Mesenchymal stem cell (in vitro differentiated cells and primary cell): ENCODE measurements at regions not wholly inside any gene's neighbourhood (a gene's known extent, or its start where the extent isn't known, plus 50 kb on each side); places are given as distances from the start of the nearest gene placed in this dataset.
A peak's percentile ranks its signal among the peaks of the same experiment; 100 is the strongest.

Experiments used
- DNase-seq: peaks from one replicate; pipeline ENCODE4 v3.0.0-alpha.2; 2013
- H2AFZ ChIP-seq: one replicate; pipeline ENCODE4 v1.6.1; 2013; ENCODE audit warnings: low read depth, mild to moderate bottlenecking, control low read depth, inconsistent platforms, low read length, moderate library complexity
- H2AK5ac ChIP-seq: 2 replicates; pipeline ENCODE4 v1.6.1; 2013; ENCODE audit warnings: low read length, moderate library complexity, mild to moderate bottlenecking, inconsistent platforms; ENCODE audit not compliant: severe bottlenecking
- H2BK120ac ChIP-seq: one replicate; pipeline ENCODE4 v1.6.1; 2013; ENCODE audit warnings: low read depth, mild to moderate bottlenecking, inconsistent platforms, low read length, moderate library complexity
- H2BK12ac ChIP-seq, 2 experiments: one replicate each; pipeline ENCODE4 v1.6.1; 2013; ENCODE audit warnings: inconsistent platforms in 2 of 2, low read length in 2 of 2, mild to moderate bottlenecking in 2 of 2, moderate library complexity in 2 of 2, control low read depth in 1 of 2
- H2BK15ac ChIP-seq: one replicate; pipeline ENCODE4 v1.6.1; 2013; ENCODE audit warnings: mild to moderate bottlenecking, low read depth, inconsistent platforms; ENCODE audit not compliant: poor library complexity, severe bottlenecking
- H2BK5ac ChIP-seq: 2 replicates; pipeline ENCODE4 v1.6.1; 2013; ENCODE audit warnings: low read depth, mild to moderate bottlenecking, low read length, control low read depth, inconsistent platforms; ENCODE audit not compliant: poor library complexity, severe bottlenecking
- H3K14ac ChIP-seq, 2 experiments: one replicate each; pipeline ENCODE4 v1.6.1; 2013; ENCODE audit warnings: inconsistent platforms in 2 of 2, low read length in 2 of 2, control low read depth in 1 of 2, mild to moderate bottlenecking in 1 of 2, moderate library complexity in 1 of 2
- H3K18ac ChIP-seq, 2 experiments: one replicate each; pipeline ENCODE4 v1.6.1; 2013; ENCODE audit warnings: inconsistent platforms in 2 of 2, low read length in 2 of 2, control low read depth in 1 of 2, low read depth in 1 of 2, mild to moderate bottlenecking in 1 of 2
- H3K23ac ChIP-seq, 2 experiments: one replicate each; pipeline ENCODE4 v1.6.1; 2013; ENCODE audit warnings: inconsistent platforms in 2 of 2, low read length in 2 of 2, mild to moderate bottlenecking in 2 of 2, moderate library complexity in 2 of 2, control low read depth in 1 of 2
- H3K27ac ChIP-seq: 2 replicates; pipeline ENCODE4 v1.5.1; 2013; ENCODE audit warnings: mild to moderate bottlenecking, moderate library complexity, low read length, control low read depth, inconsistent platforms; ENCODE audit not compliant: poor library complexity, severe bottlenecking
- H3K27me3 ChIP-seq, 2 experiments: 2 replicates each; pipeline versions ENCODE4 v1.6.1 to v1.7.0; 2013; ENCODE audit warnings: low read length in 2 of 2, mild to moderate bottlenecking in 2 of 2, moderate library complexity in 2 of 2, control low read depth in 1 of 2, inconsistent platforms in 1 of 2; ENCODE audit not compliant: control insufficient read depth in 1 of 2, insufficient read depth in 1 of 2
- H3K36me3 ChIP-seq, 2 experiments: 2 replicates each; pipeline versions ENCODE4 v1.6.1 to v1.7.0; 2013; ENCODE audit warnings: low read length in 2 of 2, control low read depth in 1 of 2, inconsistent platforms in 1 of 2, low read depth in 1 of 2, mild to moderate bottlenecking in 1 of 2; ENCODE audit not compliant: insufficient read depth in 2 of 2, control insufficient read depth in 1 of 2
- H3K4ac ChIP-seq, 2 experiments: one replicate each; pipeline ENCODE4 v1.6.1; 2013; ENCODE audit warnings: inconsistent platforms in 2 of 2, low read length in 2 of 2, mild to moderate bottlenecking in 2 of 2, moderate library complexity in 2 of 2, control low read depth in 1 of 2, low read depth in 1 of 2
- H3K4me1 ChIP-seq: 2 replicates; pipeline ENCODE4 v1.6.1; 2013; ENCODE audit warnings: low read depth, low read length, control low read depth; ENCODE audit not compliant: control insufficient read depth, insufficient read depth
- H3K4me2 ChIP-seq: 2 replicates; pipeline ENCODE4 v1.6.1; 2013; ENCODE audit warnings: low read length, mild to moderate bottlenecking, inconsistent platforms; ENCODE audit not compliant: poor library complexity, severe bottlenecking
- H3K4me3 ChIP-seq, 2 experiments: 2 replicates each; pipeline versions ENCODE4 v1.5.1 to v1.7.0; 2013; ENCODE audit warnings: low read length in 2 of 2, mild to moderate bottlenecking in 2 of 2, control low read depth in 1 of 2, low read depth in 1 of 2; ENCODE audit not compliant: insufficient read depth in 1 of 2
- H3K79me1 ChIP-seq: replicated peaks from 2 replicates; pipeline ENCODE4 v1.6.1; 2013; ENCODE audit warnings: mild to moderate bottlenecking, control low read depth, low read length, inconsistent platforms; ENCODE audit not compliant: poor library complexity, severe bottlenecking
- H3K9ac ChIP-seq: 2 replicates; pipeline ENCODE4 v1.7.0; 2013; ENCODE audit warnings: mild to moderate bottlenecking, low read length, moderate library complexity
- H3K9me3 ChIP-seq: 2 replicates; pipeline ENCODE4 v1.7.0; 2013; ENCODE audit warnings: mild to moderate bottlenecking, low read length; ENCODE audit not compliant: control insufficient read depth
- H4K8ac ChIP-seq: one replicate; pipeline ENCODE4 v1.6.1; 2013; ENCODE audit warnings: inconsistent platforms, mild to moderate bottlenecking, low read length, moderate library complexity
- H4K91ac ChIP-seq: one replicate; pipeline ENCODE4 v1.6.1; 2013; ENCODE audit warnings: mild to moderate bottlenecking, low read length, inconsistent platforms
- WGBS: methylation state at CpG from one replicate; pipeline ENCODE4 v1.1.7; 2013; ENCODE audit warnings: mixed read lengths; 5-methylcytosine and 5-hydroxymethylcytosine counted together

DNA sequence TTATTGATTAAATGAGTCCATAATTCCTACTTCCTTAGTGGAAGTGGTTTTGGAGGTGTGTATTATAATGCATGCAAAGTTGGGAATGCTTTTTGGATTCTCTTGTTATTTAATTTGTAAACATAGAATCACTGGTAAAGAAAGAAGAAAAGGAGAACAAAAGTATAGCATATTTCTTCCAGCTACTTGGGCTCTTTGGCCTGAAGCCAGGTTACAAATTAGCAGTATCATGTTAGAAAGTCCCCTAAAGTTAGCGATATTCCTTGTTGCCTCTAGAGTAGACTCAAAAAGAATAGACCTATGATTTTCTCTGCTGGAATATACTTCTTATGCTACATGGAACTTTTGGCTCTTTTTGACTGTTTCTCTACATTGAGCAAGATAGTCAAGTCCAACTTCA, 60.6 kb upstream of the CD28 start:
- no peak for DNase-seq
- Histone ChIP-seq H2AFZ (no peak overlapping the region), H3K9ac (no peak overlapping the region), H3K36me3 (no peaks in the 10 kb centered on the region), H3K27ac (no peak overlapping the region), H3K14ac (no peak overlapping the region), H3K23ac (no peak overlapping the region), H3K27me3 (no peaks in the 10 kb centered on the region), H4K91ac (no peak overlapping the region), H2BK120ac (no peak overlapping the region), H2BK15ac (no peak overlapping the region), H2AK5ac (no peak overlapping the region), H3K9me3 (no peaks in the 10 kb centered on the region), H3K18ac (peak overlapping the region; percentile 3 to 21), H2BK12ac (no peak overlapping the region), H4K8ac (no peak overlapping the region), H3K4me1 (no peaks in the 10 kb centered on the region), H3K79me1 (no peaks in the 10 kb centered on the region), H3K4me3 (no peak overlapping the region), H3K4ac (no peak overlapping the region), H3K4me2 (no peak overlapping the region), H2BK5ac (no peak overlapping the region)
- WGBS: 75% methylated on average over 1 of the region's 1 CpG

DNA sequence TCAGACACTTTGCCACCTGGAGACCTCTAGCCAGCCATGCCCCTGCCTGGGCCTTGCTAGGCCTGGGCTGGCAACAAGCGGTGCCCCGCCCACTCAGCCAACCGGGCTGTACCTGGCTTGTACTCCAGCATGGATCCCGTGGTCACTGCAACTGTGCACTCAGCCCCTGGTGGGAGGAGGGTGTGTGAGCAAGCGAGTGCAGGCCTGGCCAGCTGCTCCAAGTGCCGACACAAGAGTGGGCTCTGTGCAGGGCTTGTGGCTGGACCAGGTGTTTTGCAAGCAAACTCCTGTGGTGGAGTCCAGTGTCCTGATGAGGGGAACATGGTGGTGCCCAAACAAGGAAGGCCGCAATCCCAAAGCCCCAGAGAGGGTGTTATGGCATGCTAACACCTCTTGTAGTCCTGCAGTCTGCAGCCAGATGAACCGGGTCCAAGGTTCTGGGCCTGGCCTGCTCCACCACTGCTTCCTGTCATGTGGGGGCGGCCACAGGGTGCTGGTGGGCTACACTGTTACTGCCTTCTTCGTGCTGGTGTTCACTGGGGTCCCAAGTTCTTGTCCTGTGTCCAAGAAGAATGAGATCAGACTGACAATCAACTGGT, 60.1 kb upstream of the CD28 start:
- Histone ChIP-seq H3K23ac (peak overlapping the region in 1 of 2 experiments; percentile 59), H2BK120ac (no peak overlapping the region), H3K18ac (peak overlapping the region; percentile 3 to 21), H2AK5ac (no peak overlapping the region), H3K27ac (no peak overlapping the region), H3K9ac (no peak overlapping the region), H3K4me1 (no peaks in the 10 kb centered on the region), H2BK5ac (no peak overlapping the region), H3K79me1 (no peaks in the 10 kb centered on the region), H3K14ac (peak overlapping the region in 1 of 2 experiments; percentile 76), H3K4ac (no peak overlapping the region), H3K4me3 (no peak overlapping the region), H2BK12ac (peak overlapping the region in 1 of 2 experiments; percentile 77), H4K8ac (no peak overlapping the region), H4K91ac (no peak overlapping the region), H2BK15ac (no peak overlapping the region), H2AFZ (no peak overlapping the region), H3K9me3 (no peaks in the 10 kb centered on the region), H3K36me3 (no peaks in the 10 kb centered on the region), H3K27me3 (no peaks in the 10 kb centered on the region), H3K4me2 (no peak overlapping the region)
- no peak for DNase-seq
- WGBS: 91% methylated on average over 10 of the region's 10 CpGs

DNA sequence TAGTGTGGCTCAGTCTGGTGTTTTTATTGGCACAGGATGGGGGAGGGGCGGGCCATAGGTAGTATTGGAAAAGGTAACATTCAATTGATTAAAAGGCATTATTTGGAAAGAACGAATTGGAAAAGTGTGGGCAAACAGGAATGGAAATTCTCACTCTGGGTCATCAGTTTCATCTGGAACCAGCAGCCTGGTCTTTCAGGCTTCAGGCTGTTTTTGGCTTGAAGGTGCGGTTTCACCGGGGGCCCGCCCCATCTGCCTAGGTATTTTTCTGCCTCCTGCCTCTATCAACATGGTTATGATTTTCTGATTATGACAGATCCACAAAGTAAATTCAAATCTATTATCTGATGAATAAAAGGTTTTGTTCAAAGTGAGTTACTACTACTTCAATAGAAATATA, 59.5 kb upstream of the CD28 start:
- no peak overlapping the region for H2AFZ ChIP-seq
- no peaks in the 10 kb centered on the region for H3K9me3 ChIP-seq
- no peak overlapping the region for H3K14ac ChIP-seq

GRCh38 chr2:203647579-203647978, 58.9 kb upstream of the CD28 start:
- H3K4ac ChIP-seq: no peak overlapping the region
- no peak overlapping the region for H3K4me2 ChIP-seq
- no peak overlapping the region for H3K9ac ChIP-seq
- H2AK5ac ChIP-seq: no peak overlapping the region
- no peak overlapping the region for H4K91ac ChIP-seq
- no peak overlapping the region for H2BK15ac ChIP-seq
- WGBS: no CpG with 5 or more reads among the region's 1 CpG
- H2BK12ac ChIP-seq: no peak overlapping the region
- H3K27ac ChIP-seq: no peak overlapping the region
- H3K36me3 ChIP-seq: no peaks in the 10 kb centered on the region
- H3K4me3 ChIP-seq: no peak overlapping the region
- no peak overlapping the region for H3K18ac ChIP-seq
- H3K9me3 ChIP-seq: no peaks in the 10 kb centered on the region
- H2BK120ac ChIP-seq: no peak overlapping the region
- no peaks in the 10 kb centered on the region for H3K27me3 ChIP-seq
- H3K4me1 ChIP-seq: no peaks in the 10 kb centered on the region
- H4K8ac ChIP-seq: no peak overlapping the region
- no peak for DNase-seq
- no peak overlapping the region for H3K23ac ChIP-seq
- no peaks in the 10 kb centered on the region for H3K79me1 ChIP-seq
- H2BK5ac ChIP-seq: no peak overlapping the region
- H3K14ac ChIP-seq: no peak overlapping the region
- no peak overlapping the region for H2AFZ ChIP-seq

More for the DNA sequence above, 59.5 kb upstream of the CD28 start:
- H2AK5ac ChIP-seq: no peak overlapping the region
- no peak overlapping the region for H3K9ac ChIP-seq
- H4K8ac ChIP-seq: no peak overlapping the region
- H3K79me1 ChIP-seq: no peaks in the 10 kb centered on the region
- H3K4me3 ChIP-seq: no peak overlapping the region
- H2BK15ac ChIP-seq: no peak overlapping the region
- H3K36me3 ChIP-seq: no peaks in the 10 kb centered on the region
- WGBS: 97% methylated on average over 4 of the region's 5 CpGs
- no peak overlapping the region for H3K4ac ChIP-seq
- no peak overlapping the region for H3K18ac ChIP-seq
- no peak for DNase-seq
- H3K23ac ChIP-seq: no peak overlapping the region
- no peaks in the 10 kb centered on the region for H3K27me3 ChIP-seq
- H2BK5ac ChIP-seq: no peak overlapping the region
- no peaks in the 10 kb centered on the region for H3K4me1 ChIP-seq
- H3K4me2 ChIP-seq: no peak overlapping the region
- no peak overlapping the region for H2BK120ac ChIP-seq
- no peak overlapping the region for H4K91ac ChIP-seq
- H3K27ac ChIP-seq: no peak overlapping the region
- no peak overlapping the region for H2BK12ac ChIP-seq
